ENCODE measurements at regions not wholly inside any gene's neighbourhood (a gene's known extent, or its start where the extent isn't known, plus 50 kb on each side); places are given as distances from the start of the nearest gene placed in this dataset.
"Not testable (repeated sequence)": the region's sequence is repeated elsewhere in the genome, so short reads cannot be mapped to it uniquely, and the experiment has no call there.

DNA sequence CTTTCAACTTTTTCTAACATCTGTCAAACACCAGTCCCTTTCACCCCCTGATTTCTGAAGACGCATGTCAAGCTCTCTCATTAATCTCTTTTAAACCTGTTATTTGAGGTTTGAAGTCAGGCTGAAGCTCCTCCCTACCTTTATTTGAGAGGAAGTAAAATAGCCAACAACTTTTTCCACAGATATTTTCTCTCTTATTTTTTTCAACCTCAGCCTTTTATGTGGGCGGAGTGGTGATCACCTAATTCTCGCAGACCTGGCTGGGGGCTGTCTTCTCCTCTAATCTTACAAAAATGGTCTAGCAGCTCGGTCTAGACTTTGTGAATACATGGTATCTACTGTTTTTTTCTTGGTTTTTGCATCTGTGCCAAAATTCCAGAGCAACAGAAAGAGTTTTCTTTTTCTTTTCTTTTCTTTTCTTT, 395.7 kb upstream of the ACTBL2 start:
- Histone ChIP-seq H3K79me2 (ENCODE audit: insufficient read depth) (no peaks in the 10 kb centered on the region), H3K9ac (no peak overlapping the region), H3K4me1 (ENCODE audit: control insufficient read depth in 1 of 2, insufficient read depth in 2 of 2, low read depth in 1 of 2, low read length in 1 of 2) (no peaks in the 10 kb centered on the region), H3K36me3 (replicated peaks in 1 of 2; ENCODE audit: control insufficient read depth in 1 of 2, insufficient read depth in 2 of 2, low read length in 1 of 2) (no peaks in the 10 kb centered on the region), H2AFZ (ENCODE audit: low read depth) (peak overlapping the region; percentile 13; the same call in 1 of the 2 replicates), H4K20me1 (ENCODE audit: insufficient read depth) (no peaks in the 10 kb centered on the region), H3K4me3 (ENCODE audit: low read depth in 2 of 2, low read length in 1 of 2) (no peak overlapping the region), H3F3A (replicated peaks; ENCODE audit: insufficient read depth) (no peaks in the 10 kb centered on the region), H3K27me3 (ENCODE audit: insufficient read depth) (no peaks in the 10 kb centered on the region), H3K27ac (ENCODE audit: low read depth in 2 of 2, low read length in 1 of 2) (no peak overlapping the region), H3K9me2 (no peaks in the 10 kb centered on the region), H3K4me2 (no peak overlapping the region), H3K9me3 (no peaks in the 10 kb centered on the region)
- TF ChIP-seq TCF12 (IDR thresholded peaks at IDR 0.05) = no peak
- TF ChIP-seq RFX5 (IDR thresholded peaks at IDR 0.05; ENCODE audit: low read length) = no peak
- no peak for TF ChIP-seq GABPA (IDR thresholded peaks at IDR 0.05; ENCODE audit: low read depth)
- TF ChIP-seq SMC3 (IDR thresholded peaks at IDR 0.05; ENCODE audit: low read depth, low read length) = no peak
- no peak for TF ChIP-seq FOSL2 (IDR thresholded peaks at IDR 0.05; ENCODE audit: borderline replicate concordance, low read depth)
- no peak for TF ChIP-seq RAD21 (IDR thresholded peaks at IDR 0.05; ENCODE audit: low read length)
- TF ChIP-seq TEAD4 (IDR thresholded peaks at IDR 0.05; ENCODE audit: borderline replicate concordance, insufficient read depth) = no peak
- WGBS (ENCODE audit: low lambda C conversion rate) = 93% methylated on average over 4 of the region's 4 CpGs
- CTCF ChIA-PET = interaction anchor here (0.9 to 2.8 kb wide), 5 partner anchors 9 to 580 kb away, joined by 3 to 10 read pairs (median 7); no protein-coding TSS in a partner anchor
- POLR2A ChIA-PET = no interaction called here
- DNase-seq = no peak

- Histone ChIP-seq H3K27ac (ENCODE audit: low read depth in 2 of 2, low read length in 1 of 2) (no peak overlapping the region), H2AFZ (ENCODE audit: low read depth) (no peak overlapping the region), H3K36me3 (replicated peaks in 1 of 2; ENCODE audit: control insufficient read depth in 1 of 2, insufficient read depth in 2 of 2, low read length in 1 of 2) (no peaks in the 10 kb centered on the region), H4K20me1 (ENCODE audit: insufficient read depth) (no peaks in the 10 kb centered on the region), H3K9me2 (no peaks in the 10 kb centered on the region), H3K4me2 (no peak overlapping the region), H3K9me3 (no peaks in the 10 kb centered on the region), H3K4me3 (ENCODE audit: low read depth in 2 of 2, low read length in 1 of 2) (no peak overlapping the region), H3K79me2 (ENCODE audit: insufficient read depth) (no peaks in the 10 kb centered on the region), H3K27me3 (ENCODE audit: insufficient read depth) (no peaks in the 10 kb centered on the region), H3K9ac (no peak overlapping the region), H3K4me1 (ENCODE audit: control insufficient read depth in 1 of 2, insufficient read depth in 2 of 2, low read depth in 1 of 2, low read length in 1 of 2) (no peaks in the 10 kb centered on the region), H3F3A (replicated peaks; ENCODE audit: insufficient read depth) (no peaks in the 10 kb centered on the region)
- TF ChIP-seq SMC3 (IDR thresholded peaks at IDR 0.05; ENCODE audit: low read depth, low read length) (no peak), ZBTB33 (IDR thresholded peaks at IDR 0.05; ENCODE audit: borderline replicate concordance, low read depth) (no peak), FOXJ3 (CRISPR knock-in tag; IDR thresholded peaks at IDR 0.05) (no peak), TEAD4 (IDR thresholded peaks at IDR 0.05; ENCODE audit: borderline replicate concordance, insufficient read depth) (no peak)
- DNase-seq = no peak
- ChIA-PET CTCF (no interaction called here), POLR2A (no interaction called here)
- 73% methylated on average over 1 of the region's 1 CpG for WGBS (ENCODE audit: low lambda C conversion rate)
These were observed 388.9 kb upstream of the ACTBL2 start for GRCh38 chr5:57871496-57871895.

DNA sequence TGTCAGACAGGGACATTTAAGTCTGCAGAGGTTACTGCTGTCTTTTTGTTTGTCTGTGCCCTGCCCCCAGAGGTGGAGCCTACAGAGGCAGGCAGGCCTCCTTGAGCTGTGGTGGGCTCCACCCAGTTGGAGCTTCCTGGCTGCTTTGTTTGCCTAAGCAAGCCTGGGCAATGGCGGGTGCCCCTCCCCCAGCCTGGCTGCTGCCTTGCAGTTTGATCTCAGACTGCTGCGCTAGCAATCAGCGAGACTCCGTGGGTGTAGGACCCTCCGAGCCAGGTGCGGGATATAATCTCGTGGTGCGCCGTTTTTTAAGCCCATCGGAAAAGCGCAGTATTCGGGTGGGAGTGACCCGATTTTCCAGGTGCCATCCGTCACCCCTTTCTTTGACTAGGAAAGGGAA, 387.7 kb upstream of the ACTBL2 start:
- H3K27ac ChIP-seq (ENCODE audit: low read depth in 2 of 2, low read length in 1 of 2); H3F3A ChIP-seq (replicated peaks; ENCODE audit: insufficient read depth); H3K27me3 ChIP-seq (ENCODE audit: insufficient read depth); DNase-seq; H4K20me1 ChIP-seq (ENCODE audit: insufficient read depth); H3K4me1 ChIP-seq (ENCODE audit: control insufficient read depth in 1 of 2, insufficient read depth in 2 of 2, low read depth in 1 of 2, low read length in 1 of 2); H3K79me2 ChIP-seq (ENCODE audit: insufficient read depth); H3K9ac ChIP-seq; H3K9me3 ChIP-seq; H3K4me2 ChIP-seq; H3K36me3 ChIP-seq (replicated peaks in 1 of 2; ENCODE audit: control insufficient read depth in 1 of 2, insufficient read depth in 2 of 2, low read length in 1 of 2); CTCF ChIA-PET; POLR2A ChIA-PET; H2AFZ ChIP-seq (ENCODE audit: low read depth); H3K9me2 ChIP-seq; H3K4me3 ChIP-seq (ENCODE audit: low read depth in 2 of 2, low read length in 1 of 2): not testable (repeated sequence)
- 87% methylated on average over 14 of the region's 14 CpGs for WGBS (ENCODE audit: low lambda C conversion rate)
